ENCODE measurements at regions not wholly inside any gene's neighbourhood (a gene's known extent, or its start where the extent isn't known, plus 50 kb on each side); places are given as distances from the start of the nearest gene placed in this dataset.

DNA sequence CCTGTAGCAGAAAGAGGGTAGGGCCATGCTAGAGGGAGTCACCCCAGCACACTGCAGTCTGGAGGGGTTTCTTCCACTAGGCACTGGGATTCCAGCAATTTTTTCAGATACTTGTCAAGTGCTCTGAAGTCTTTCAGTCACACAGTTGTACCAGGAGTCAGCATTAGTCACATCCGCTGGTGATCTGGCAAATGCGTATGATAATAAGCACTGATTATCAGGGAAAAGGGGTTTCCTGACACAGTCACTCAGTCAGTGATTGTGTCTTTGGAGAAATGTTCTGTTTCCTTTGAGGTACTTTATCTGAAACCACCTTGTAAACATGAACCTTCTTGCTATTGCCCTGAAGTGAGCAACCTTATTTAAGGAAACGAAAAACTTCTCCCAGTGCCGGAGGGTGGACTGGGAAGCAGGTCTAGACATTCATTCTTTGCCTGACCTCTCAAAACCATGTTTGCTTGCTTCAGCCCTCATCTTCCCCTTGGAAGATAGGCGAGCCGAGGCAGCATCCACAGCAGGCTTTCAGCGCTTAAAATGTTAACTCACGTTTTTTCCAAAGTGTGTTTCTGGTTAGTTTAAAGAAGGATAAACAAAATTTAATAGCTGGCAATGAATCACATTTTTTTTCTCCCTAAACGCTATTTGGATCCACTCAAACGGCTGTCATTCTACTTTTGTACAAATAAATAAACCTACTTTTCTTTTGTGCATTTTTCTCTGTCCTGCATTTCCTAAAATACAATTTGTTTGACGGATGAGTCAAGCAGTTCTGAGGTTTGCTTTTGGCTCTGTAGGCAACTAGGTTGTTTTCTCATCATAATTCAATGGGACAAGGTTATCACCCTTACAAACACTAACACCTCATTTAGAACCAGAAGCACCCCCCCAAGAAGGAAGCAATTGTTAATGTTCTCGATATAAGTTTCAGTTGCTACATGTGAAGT, 77.7 kb downstream of the FOXD1 start:
- no peak for DNase-seq (ENCODE audit: low read depth, low spot score)
- Histone ChIP-seq H3K36me3 (ENCODE audit: insufficient read depth, low read length) (no peaks in the 10 kb centered on the region), H3K4me3 (no peak overlapping the region), H3K27ac (no peak overlapping the region), H3K9ac (ENCODE audit: insufficient read length) (no peak overlapping the region), H3K9me3 (ENCODE audit: low read depth, low read length) (no peaks in the 10 kb centered on the region)
- TF ChIP-seq FOXP2 (optimal IDR thresholded peaks at IDR 0.05; ENCODE audit: control extremely low read depth, extremely low read length, insufficient read depth) (no peak), POLR2AphosphoS5 (IDR thresholded peaks at IDR 0.05; ENCODE audit: borderline replicate concordance, low read depth, low read length) (no peak), EZH2 (IDR thresholded peaks at IDR 0.05) (no peak)

DNA sequence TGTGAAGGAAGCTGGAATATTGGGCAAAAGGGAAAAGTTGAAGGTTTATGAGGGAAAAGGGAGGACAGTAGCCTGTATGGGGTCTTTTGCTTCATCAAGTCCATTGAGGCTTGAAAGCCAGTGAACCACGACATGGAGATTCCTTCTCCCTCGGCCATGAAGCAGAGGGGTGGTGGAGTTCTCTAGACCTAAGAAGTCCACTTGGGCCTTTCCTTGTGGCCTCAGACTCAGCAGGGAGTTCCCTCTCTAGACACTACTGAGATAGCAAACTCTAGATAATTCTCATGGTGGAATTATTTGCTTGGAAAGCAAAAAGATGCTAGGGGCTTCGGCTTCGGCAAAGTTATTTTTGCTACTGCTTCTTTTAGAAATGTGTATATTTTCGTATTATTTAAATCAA, 78.5 kb downstream of the FOXD1 start:
- no peaks in the 10 kb centered on the region for H3K9me3 ChIP-seq (ENCODE audit: low read depth, low read length)
- no peaks in the 10 kb centered on the region for H3K36me3 ChIP-seq (ENCODE audit: insufficient read depth, low read length)
- no peak overlapping the region for H3K4me3 ChIP-seq
- no peak for DNase-seq (ENCODE audit: low read depth, low spot score)
- H3K27ac ChIP-seq = no peak overlapping the region
- TF ChIP-seq EZH2 (IDR thresholded peaks at IDR 0.05) (no peak), FOXP2 (optimal IDR thresholded peaks at IDR 0.05; ENCODE audit: control extremely low read depth, extremely low read length, insufficient read depth) (no peak), POLR2AphosphoS5 (IDR thresholded peaks at IDR 0.05; ENCODE audit: borderline replicate concordance, low read depth, low read length) (no peak)
- no peak overlapping the region for H3K9ac ChIP-seq (ENCODE audit: insufficient read length)

DNA sequence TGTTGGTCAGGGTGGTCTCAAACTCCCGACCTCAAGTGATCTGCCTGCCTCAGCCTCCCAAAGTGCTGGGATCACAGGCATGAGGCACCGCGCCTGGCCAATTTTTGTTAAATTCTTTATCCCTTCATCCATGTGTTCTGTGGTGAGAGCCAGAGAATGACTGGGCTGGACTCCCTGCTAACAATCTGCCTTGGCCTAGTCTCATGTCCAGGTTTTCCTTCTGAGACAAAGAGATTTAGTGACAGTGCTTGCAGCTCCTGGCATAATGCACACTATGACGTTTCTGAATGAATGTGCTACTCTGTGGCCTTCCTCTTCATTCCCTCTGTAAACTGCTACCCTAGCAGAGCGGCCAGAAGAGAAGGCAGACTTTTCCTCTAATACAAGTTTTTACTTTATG, 79.3 kb downstream of the FOXD1 start:
- H3K36me3 ChIP-seq (ENCODE audit: insufficient read depth, low read length) = no peaks in the 10 kb centered on the region
- no peak for TF ChIP-seq FOXP2 (optimal IDR thresholded peaks at IDR 0.05; ENCODE audit: control extremely low read depth, extremely low read length, insufficient read depth)
- TF ChIP-seq EZH2 (IDR thresholded peaks at IDR 0.05) = no peak
- no peak for TF ChIP-seq POLR2AphosphoS5 (IDR thresholded peaks at IDR 0.05; ENCODE audit: borderline replicate concordance, low read depth, low read length)
- H3K9me3 ChIP-seq (ENCODE audit: low read depth, low read length) = no peaks in the 10 kb centered on the region
- no peak overlapping the region for H3K9ac ChIP-seq (ENCODE audit: insufficient read length)
- H3K4me3 ChIP-seq = no peak overlapping the region
- no peak for DNase-seq (ENCODE audit: low read depth, low spot score)
- no peak overlapping the region for H3K27ac ChIP-seq

DNA sequence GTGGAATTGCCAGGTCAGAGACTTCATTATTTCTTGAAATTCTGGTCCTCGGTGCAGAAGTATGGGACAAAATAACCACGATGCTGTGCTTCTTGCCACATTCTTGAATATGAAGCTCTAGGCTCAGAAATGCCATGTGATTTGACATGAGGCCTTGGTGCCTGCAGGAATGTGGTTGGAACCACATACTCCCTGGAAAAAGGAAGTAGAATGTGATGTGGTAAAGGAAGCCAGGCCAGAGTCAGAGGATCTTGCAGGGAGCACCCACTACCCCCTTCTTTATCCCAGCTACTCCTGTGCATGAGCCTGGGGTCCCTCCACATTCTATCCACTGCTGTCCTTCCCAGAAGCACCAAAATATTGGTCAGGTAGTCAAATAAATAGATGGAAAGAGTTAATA, 80.9 kb downstream of the FOXD1 start:
- H3K4me3 ChIP-seq = no peak overlapping the region
- no peaks in the 10 kb centered on the region for H3K36me3 ChIP-seq (ENCODE audit: insufficient read depth, low read length)
- H3K9ac ChIP-seq (ENCODE audit: insufficient read length) = no peak overlapping the region
- DNase-seq (ENCODE audit: low read depth, low spot score) = no peak
- TF ChIP-seq FOXP2 (optimal IDR thresholded peaks at IDR 0.05; ENCODE audit: control extremely low read depth, extremely low read length, insufficient read depth) (no peak), POLR2AphosphoS5 (IDR thresholded peaks at IDR 0.05; ENCODE audit: borderline replicate concordance, low read depth, low read length) (no peak), EZH2 (IDR thresholded peaks at IDR 0.05) (no peak)
- no peak overlapping the region for H3K27ac ChIP-seq
- no peaks in the 10 kb centered on the region for H3K9me3 ChIP-seq (ENCODE audit: low read depth, low read length)

DNA sequence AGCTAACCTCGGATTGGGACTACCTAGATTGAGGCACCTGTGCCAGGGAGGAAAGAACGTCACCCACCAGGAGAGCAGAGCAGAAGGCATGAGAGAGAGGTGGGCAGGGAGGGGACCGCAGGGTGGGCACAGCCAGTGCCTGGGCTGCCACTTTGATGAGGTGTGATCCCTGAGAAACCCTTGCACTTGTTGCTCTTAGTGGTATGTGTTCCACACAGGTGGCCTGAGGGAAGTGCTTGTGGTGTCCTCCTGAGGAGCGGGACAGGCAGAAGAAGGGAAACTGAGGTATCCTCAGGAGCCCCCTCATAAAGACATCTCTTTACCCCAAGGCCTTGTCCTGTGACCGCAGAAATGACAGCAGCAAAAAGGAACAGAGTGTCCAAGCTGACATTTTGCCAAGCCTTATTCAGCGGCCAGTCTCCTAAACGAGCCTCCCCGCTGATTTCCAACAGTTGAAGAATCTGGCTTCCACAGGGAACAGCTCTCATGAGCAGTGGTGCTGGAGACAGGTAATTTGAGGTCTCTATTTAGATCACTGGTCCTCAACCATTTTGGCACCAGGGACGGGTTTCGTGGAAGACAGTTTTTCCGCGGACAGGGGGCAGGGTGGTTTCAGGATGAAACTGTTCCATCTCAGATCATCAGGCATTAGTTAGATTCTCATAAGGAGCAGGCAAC, 82.4 kb downstream of the FOXD1 start:
- H3K9ac ChIP-seq (ENCODE audit: insufficient read length) = no peak overlapping the region
- no peaks in the 10 kb centered on the region for H3K36me3 ChIP-seq (ENCODE audit: insufficient read depth, low read length)
- DNase-seq (ENCODE audit: low read depth, low spot score) = no peak
- H3K4me3 ChIP-seq = no peak overlapping the region
- no peak overlapping the region for H3K27ac ChIP-seq
- no peaks in the 10 kb centered on the region for H3K9me3 ChIP-seq (ENCODE audit: low read depth, low read length)
- TF ChIP-seq POLR2AphosphoS5 (IDR thresholded peaks at IDR 0.05; ENCODE audit: borderline replicate concordance, low read depth, low read length) = no peak

DNA sequence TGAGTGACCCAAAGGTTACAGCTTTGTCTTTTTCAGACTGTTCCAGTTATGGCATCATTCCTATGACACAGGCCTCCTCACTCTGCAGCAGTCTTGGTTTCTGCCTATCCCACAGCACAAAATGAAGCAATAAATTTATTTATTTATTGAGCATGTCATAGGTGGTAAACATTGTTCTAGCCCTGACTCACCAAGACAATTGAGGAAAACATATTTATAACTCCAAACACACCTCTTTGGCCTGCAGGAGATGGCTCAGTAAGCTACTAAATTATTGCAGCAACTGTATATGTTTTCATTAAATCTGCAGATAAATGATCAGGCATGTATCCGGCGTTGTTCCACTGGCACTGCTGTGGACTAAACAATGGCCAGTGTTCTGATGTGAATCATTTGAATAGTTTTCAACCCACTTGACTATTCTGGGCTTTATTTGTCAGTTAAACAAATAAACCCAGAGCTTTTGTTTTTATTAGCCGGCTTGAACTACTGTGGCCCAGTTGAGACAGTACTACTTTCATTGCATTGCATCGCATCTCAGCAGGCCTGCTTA, 83.2 kb downstream of the FOXD1 start:
- H3K9ac ChIP-seq (ENCODE audit: insufficient read length) = no peak overlapping the region
- H3K27ac ChIP-seq = no peak overlapping the region
- DNase-seq (ENCODE audit: low read depth, low spot score) = no peak
- H3K9me3 ChIP-seq (ENCODE audit: low read depth, low read length) = no peaks in the 10 kb centered on the region
- no peaks in the 10 kb centered on the region for H3K36me3 ChIP-seq (ENCODE audit: insufficient read depth, low read length)
- no peak overlapping the region for H3K4me3 ChIP-seq
- no peak for TF ChIP-seq POLR2AphosphoS5 (IDR thresholded peaks at IDR 0.05; ENCODE audit: borderline replicate concordance, low read depth, low read length)
- TF ChIP-seq FOXP2 (optimal IDR thresholded peaks at IDR 0.05; ENCODE audit: control extremely low read depth, extremely low read length, insufficient read depth) = no peak
- TF ChIP-seq EZH2 (IDR thresholded peaks at IDR 0.05) = no peak

DNA sequence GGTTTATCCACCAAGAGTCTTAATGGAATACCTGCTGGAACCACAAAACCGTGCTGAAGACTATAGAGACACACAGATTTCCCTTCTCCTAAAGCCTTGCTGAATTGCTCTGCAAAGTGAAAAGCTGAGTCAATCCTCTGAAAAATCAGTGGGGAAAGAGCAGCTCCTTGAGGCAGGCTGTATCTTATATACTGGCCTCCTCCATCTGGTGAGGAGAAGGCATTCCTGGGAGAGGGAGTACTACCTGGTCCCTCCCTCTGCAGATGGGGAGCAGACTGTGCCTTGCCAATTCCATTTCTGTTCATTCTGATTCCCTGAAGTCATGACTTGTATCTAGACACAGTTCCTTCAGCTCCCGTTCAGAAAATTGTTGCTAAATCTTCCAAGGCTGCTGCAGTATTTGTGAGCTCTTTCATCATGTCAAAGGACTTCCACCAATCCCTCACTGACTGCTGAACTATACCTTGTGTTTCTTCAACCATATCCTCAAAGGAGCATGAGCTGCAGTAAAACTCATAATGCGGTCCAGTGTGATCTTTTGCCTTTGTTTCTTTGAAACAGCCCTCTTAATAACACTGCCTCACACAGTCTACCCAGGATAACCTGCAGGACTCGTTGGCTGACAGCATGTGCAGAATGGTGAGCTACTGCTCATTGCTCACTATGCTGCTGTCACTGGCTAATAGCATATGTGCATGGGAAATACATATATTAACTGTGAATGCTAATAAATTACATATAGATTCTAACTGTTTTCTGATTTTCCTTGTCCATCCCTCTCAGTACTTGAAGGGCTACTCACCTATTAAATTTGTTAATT, 84.5 kb downstream of the FOXD1 start:
- Histone ChIP-seq H3K4me3 (no peak overlapping the region), H3K9ac (ENCODE audit: insufficient read length) (no peak overlapping the region), H3K36me3 (ENCODE audit: insufficient read depth, low read length) (no peaks in the 10 kb centered on the region), H3K27ac (no peak overlapping the region; the same call in 1 of the 2 replicates), H3K9me3 (ENCODE audit: low read depth, low read length) (no peaks in the 10 kb centered on the region)
- DNase-seq (ENCODE audit: low read depth, low spot score) = no peak
- TF ChIP-seq EZH2 (IDR thresholded peaks at IDR 0.05) = no peak
- TF ChIP-seq FOXP2 (optimal IDR thresholded peaks at IDR 0.05; ENCODE audit: control extremely low read depth, extremely low read length, insufficient read depth) = no peak
- TF ChIP-seq POLR2AphosphoS5 (IDR thresholded peaks at IDR 0.05; ENCODE audit: borderline replicate concordance, low read depth, low read length) = no peak

DNA sequence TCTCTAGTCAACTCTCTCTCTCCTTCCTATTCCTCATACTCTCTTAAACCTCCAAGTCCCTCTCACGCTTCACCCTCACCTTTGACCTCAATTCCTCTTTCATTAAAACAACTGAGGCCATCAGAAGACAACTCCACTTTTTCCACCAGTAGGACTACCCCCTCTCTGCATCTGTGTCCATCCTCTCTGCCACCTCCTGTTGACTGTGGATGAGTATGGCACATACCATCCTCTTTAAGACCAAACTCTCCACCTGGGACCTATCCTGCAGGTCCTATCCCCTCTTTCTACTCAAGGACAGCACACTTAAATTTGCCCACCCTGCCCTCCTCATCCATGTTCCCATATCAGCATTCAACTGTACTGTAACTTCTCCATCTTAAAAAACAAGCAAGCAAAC, 89.2 kb downstream of the FOXD1 start:
- Histone ChIP-seq H3K9me3 (ENCODE audit: low read depth, low read length) (no peaks in the 10 kb centered on the region), H3K4me3 (no peak overlapping the region), H3K27ac (no peak overlapping the region), H3K9ac (ENCODE audit: insufficient read length) (no peak overlapping the region), H3K36me3 (ENCODE audit: insufficient read depth, low read length) (no peaks in the 10 kb centered on the region)
- TF ChIP-seq POLR2AphosphoS5 (IDR thresholded peaks at IDR 0.05; ENCODE audit: borderline replicate concordance, low read depth, low read length) (no peak), EZH2 (IDR thresholded peaks at IDR 0.05) (no peak), FOXP2 (optimal IDR thresholded peaks at IDR 0.05; ENCODE audit: control extremely low read depth, extremely low read length, insufficient read depth) (no peak)
- DNase-seq (ENCODE audit: low read depth, low spot score) = no peak
